Suprapubic skin (tissue), 4 donors: ENCODE measurements at regions not wholly inside any gene's neighbourhood (a gene's known extent, or its start where the extent isn't known, plus 50 kb on each side); places are given as distances from the start of the nearest gene placed in this dataset.

Source experiments
- DNase-seq, 2 donors: peaks; one replicate each; pipeline ENCODE4 v3.0.0-alpha.2; 2019; ENCODE audit warnings: low spot score in 2 of 2
- H3K27ac ChIP-seq: fragments of 200-600 bp; sonication (generic); one replicate; pipeline ENCODE4 v1.5.1; 2019
- H3K27me3 ChIP-seq: fragments of 200-600 bp; sonication (generic); one replicate; pipeline ENCODE4 v1.5.1; 2019
- H3K36me3 ChIP-seq: fragments of 200-600 bp; sonication (generic); one replicate; pipeline ENCODE4 v1.5.1; 2019
- H3K4me1 ChIP-seq: fragments of 200-600 bp; sonication (generic); one replicate; pipeline ENCODE4 v1.5.1; 2019
- H3K4me3 ChIP-seq: fragments of 200-600 bp; sonication (generic); one replicate; pipeline ENCODE4 v1.5.1; 2019; ENCODE audit warnings: mild to moderate bottlenecking
- H3K9me3 ChIP-seq: fragments of 200-600 bp; sonication (generic); one replicate; pipeline ENCODE4 v1.5.1; 2019
- EP300 ChIP-seq: sonication (generic); formaldehyde crosslinking; IDR thresholded peaks from one replicate; pipeline ENCODE4 v1.6.1; 2017; ENCODE audit warnings: antibody characterized with exemption
- POLR2A ChIP-seq, 2 donors: fragments of 450-650 bp; IDR thresholded peaks; one replicate each; pipeline ENCODE4 v1.6.1; 2017; ENCODE audit warnings: antibody characterized with exemption in 2 of 2, mild to moderate bottlenecking in 2 of 2, moderate library complexity in 2 of 2
- POLR2AphosphoS5 ChIP-seq, 3 donors: sonication (generic); formaldehyde crosslinking; IDR thresholded peaks; one replicate each; pipeline ENCODE4 v1.6.1; 2017; ENCODE audit warnings: antibody characterized with exemption in 3 of 3
- WGBS: methylation state at CpG from one replicate; pipeline ENCODE4 v1.1.5; 2018; 5-methylcytosine and 5-hydroxymethylcytosine counted together
- TF ChIP-seq, protein P1 (sequence below), 2 donors: fragments of 200-600 bp in 1 of 2; fragments of 450-650 bp in 1 of 2; sonication (generic) in 1 of 2; IDR thresholded peaks; one replicate each; pipeline ENCODE4 v1.5.1; 2016 to 2019; ENCODE audit warnings: antibody characterized with exemption in 2 of 2, mild to moderate bottlenecking in 1 of 2, moderate library complexity in 1 of 2

DNA sequence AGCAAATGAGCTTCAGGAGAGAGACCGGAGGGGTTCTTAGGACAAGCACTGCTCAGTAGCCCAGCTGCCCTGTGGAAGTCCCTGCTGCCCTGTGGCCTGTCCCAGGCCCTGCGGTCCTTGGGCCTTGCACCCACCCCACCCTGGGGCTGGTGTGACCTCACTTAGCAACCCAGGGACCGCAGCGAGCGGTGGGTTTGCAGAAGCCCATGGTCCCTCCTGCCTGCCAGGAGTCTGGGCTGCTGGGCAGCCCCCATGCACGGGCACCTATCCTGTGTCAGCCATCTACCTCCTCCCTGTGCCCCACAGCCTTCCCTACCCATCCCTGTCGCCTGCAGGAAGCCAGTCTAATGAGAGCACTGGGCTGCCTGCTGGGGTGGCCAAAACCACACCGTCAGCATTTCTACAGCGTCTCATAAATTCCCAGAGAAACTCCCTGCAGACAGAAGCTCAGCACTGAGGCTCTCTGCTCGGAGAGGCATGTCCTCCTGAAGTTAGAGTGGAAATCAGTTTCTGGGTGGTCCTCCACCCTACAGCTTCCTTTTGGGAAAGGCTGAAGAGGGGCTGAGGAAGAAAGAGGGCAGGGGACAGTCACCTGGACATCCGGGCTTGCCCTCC is 231.1 kb upstream of the HS6ST1 start:
- 74% methylated on average over 11 of the region's 11 CpGs for WGBS
- DNase-seq = peak in 1 of 2 donors; percentile 71

DNA sequence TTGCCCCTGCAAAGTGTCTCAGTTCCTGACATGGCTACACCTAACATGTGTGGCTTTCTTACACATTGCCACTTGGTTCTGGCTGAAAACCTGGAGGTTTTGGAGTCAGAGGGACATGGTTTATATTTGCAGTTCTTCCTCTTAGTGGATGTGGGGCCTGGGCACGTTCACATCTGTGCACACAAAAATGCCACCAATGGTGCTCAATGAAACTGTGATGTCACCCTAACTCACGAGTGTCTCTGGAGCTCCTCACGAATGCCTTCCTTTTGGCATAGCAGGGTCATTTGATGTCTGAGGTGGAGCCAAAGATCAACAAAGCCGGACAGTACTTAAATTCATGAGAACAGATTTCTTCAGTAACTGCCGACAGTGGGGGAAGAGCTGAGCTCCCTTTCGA is 231.7 kb upstream of the HS6ST1 start:
- peaks cover 4% of the 10 kb centered on the region for H3K4me1 ChIP-seq
- H3K4me3 ChIP-seq = no peak overlapping the region
- no peaks in the 10 kb centered on the region for H3K27me3 ChIP-seq
- H3K36me3 ChIP-seq = no peaks in the 10 kb centered on the region
- TF ChIP-seq, protein P1, sequence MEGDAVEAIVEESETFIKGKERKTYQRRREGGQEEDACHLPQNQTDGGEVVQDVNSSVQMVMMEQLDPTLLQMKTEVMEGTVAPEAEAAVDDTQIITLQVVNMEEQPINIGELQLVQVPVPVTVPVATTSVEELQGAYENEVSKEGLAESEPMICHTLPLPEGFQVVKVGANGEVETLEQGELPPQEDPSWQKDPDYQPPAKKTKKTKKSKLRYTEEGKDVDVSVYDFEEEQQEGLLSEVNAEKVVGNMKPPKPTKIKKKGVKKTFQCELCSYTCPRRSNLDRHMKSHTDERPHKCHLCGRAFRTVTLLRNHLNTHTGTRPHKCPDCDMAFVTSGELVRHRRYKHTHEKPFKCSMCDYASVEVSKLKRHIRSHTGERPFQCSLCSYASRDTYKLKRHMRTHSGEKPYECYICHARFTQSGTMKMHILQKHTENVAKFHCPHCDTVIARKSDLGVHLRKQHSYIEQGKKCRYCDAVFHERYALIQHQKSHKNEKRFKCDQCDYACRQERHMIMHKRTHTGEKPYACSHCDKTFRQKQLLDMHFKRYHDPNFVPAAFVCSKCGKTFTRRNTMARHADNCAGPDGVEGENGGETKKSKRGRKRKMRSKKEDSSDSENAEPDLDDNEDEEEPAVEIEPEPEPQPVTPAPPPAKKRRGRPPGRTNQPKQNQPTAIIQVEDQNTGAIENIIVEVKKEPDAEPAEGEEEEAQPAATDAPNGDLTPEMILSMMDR (IDR thresholded peaks at IDR 0.05) = no peak
- TF ChIP-seq POLR2AphosphoS5 (IDR thresholded peaks at IDR 0.05) (no peak), EP300 (no peak), POLR2A (IDR thresholded peaks at IDR 0.05) (no peak)
- no peak for DNase-seq
- 80% methylated on average over 5 of the region's 6 CpGs for WGBS
- no peaks in the 10 kb centered on the region for H3K9me3 ChIP-seq
- H3K27ac ChIP-seq = no peak overlapping the region

More for the DNA sequence above, 231.1 kb upstream of the HS6ST1 start:
- peaks cover 4% of the 10 kb centered on the region for H3K4me1 ChIP-seq
- H3K4me3 ChIP-seq = no peak overlapping the region
- TF ChIP-seq EP300 (no peak), POLR2AphosphoS5 (IDR thresholded peaks at IDR 0.05) (no peak), POLR2A (IDR thresholded peaks at IDR 0.05) (no peak)
- TF ChIP-seq, protein P1 (IDR thresholded peaks at IDR 0.05) = no peak
- H3K27ac ChIP-seq = no peak overlapping the region
- H3K9me3 ChIP-seq = no peaks in the 10 kb centered on the region
- no peaks in the 10 kb centered on the region for H3K27me3 ChIP-seq
- H3K36me3 ChIP-seq = no peaks in the 10 kb centered on the region

DNA sequence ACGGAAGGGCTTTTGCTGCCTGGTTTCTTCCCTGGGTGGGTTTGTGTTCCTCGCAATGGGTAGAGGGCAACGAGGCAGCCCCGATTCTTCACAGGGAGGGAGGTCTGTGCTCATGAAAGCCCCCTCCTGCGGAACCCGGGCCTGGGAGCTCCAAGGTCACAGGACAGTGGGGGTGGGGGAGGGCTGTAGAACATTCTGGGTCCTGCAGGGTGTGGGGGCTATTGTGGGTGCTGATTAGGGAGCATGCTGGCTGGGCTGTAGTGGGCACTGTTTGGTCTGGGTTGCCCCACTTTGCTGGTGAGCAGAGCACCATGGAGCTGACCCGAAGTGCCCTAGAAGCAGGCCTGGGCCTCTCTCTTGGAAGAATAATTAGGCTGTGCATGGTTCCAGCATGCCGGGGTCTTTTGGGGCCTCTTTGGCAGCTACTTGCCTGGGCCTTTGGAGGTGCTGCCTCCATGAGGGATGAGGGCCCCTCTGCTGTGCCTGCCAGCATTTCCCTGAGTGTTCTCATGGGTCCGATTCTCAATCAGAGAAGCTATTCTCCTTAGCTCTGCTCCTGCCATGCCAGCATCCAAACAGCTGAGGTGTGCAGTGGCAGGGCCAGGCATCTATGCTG is 232.2 kb upstream of the HS6ST1 start:
- WGBS = 91% methylated on average over 4 of the region's 9 CpGs
- Histone ChIP-seq H3K4me1 (peaks cover 4% of the 10 kb centered on the region), H3K9me3 (no peaks in the 10 kb centered on the region), H3K4me3 (no peak overlapping the region), H3K27me3 (no peaks in the 10 kb centered on the region), H3K27ac (no peak overlapping the region), H3K36me3 (no peaks in the 10 kb centered on the region)
- TF ChIP-seq POLR2A (IDR thresholded peaks at IDR 0.05) (no peak), POLR2AphosphoS5 (IDR thresholded peaks at IDR 0.05) (no peak), EP300 (no peak)
- TF ChIP-seq, protein P1 (IDR thresholded peaks at IDR 0.05) = no peak
- peak in 1 of 2 donors; percentile 72 for DNase-seq

DNA sequence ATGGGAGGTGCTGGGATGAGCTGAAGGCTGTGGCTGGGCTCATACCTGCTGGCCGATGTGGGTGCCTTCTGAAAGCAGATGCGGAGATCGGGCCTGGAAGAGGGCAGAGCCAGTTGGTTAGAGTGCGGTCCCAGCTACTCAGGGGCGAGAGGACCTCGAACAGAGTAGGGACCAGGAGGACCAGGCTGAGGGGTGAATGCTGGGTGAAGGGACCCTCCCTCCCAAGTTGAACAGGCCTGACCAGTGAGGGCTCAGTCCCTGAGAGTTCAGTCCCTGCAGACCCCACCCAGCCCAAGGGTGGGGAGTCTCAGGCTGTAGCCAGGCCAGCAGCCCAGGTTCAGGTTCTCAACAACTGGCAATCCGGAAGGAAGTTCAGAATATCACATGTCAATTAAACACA is 232.8 kb upstream of the HS6ST1 start:
- TF ChIP-seq POLR2AphosphoS5 (IDR thresholded peaks at IDR 0.05) = no peak
- TF ChIP-seq POLR2A (IDR thresholded peaks at IDR 0.05) = no peak
- TF ChIP-seq, protein P1 (IDR thresholded peaks at IDR 0.05) = no peak
- no peak for TF ChIP-seq EP300
- Histone ChIP-seq H3K9me3 (no peaks in the 10 kb centered on the region), H3K4me1 (peaks cover 4% of the 10 kb centered on the region), H3K27ac (no peak overlapping the region), H3K27me3 (no peaks in the 10 kb centered on the region), H3K36me3 (no peaks in the 10 kb centered on the region), H3K4me3 (no peak overlapping the region)
- DNase-seq = peak in 1 of 2 donors; percentile 57
- 97% methylated on average over 7 of the region's 7 CpGs for WGBS

- peak in 1 of 2 donors; percentile 62 for DNase-seq
- TF ChIP-seq POLR2AphosphoS5 (IDR thresholded peaks at IDR 0.05) (no peak), EP300 (no peak), POLR2A (IDR thresholded peaks at IDR 0.05) (no peak)
- TF ChIP-seq, protein P1 (IDR thresholded peaks at IDR 0.05) = no peak
Observed at GRCh38 chr2:128552141-128552805, 233.6 kb upstream of the HS6ST1 start.

More at GRCh38 chr2:128552141-128552805, 233.6 kb upstream of the HS6ST1 start:
- no peaks in the 10 kb centered on the region for H3K9me3 ChIP-seq
- H3K36me3 ChIP-seq = no peaks in the 10 kb centered on the region
- H3K27ac ChIP-seq = no peak overlapping the region
- 84% methylated on average over 5 of the region's 8 CpGs for WGBS
- no peaks in the 10 kb centered on the region for H3K27me3 ChIP-seq
- peaks cover 4% of the 10 kb centered on the region for H3K4me1 ChIP-seq
- H3K4me3 ChIP-seq = no peak overlapping the region
